Activated CD8-positive, alpha-beta T cell treated with anti-CD3 and anti-CD28 coated beads for 36 hours (primary cell): ENCODE measurements at regions not wholly inside any gene's neighbourhood (a gene's known extent, or its start where the extent isn't known, plus 50 kb on each side); places are given as distances from the start of the nearest gene placed in this dataset.

ENCODE experiments used
- ATAC-seq: fragments of 200-7000 bp; cut with Tn5 transposase; one replicate; pipeline ENCODE4 v1.10.0; 2021; ENCODE audit warnings: mild to moderate bottlenecking, moderate library complexity
- CTCF ChIA-PET: fragments of 350-600 bp; sonication (Branson Sonifier 250); formaldehyde crosslinking; loops from one replicate; lab custom pipeline; 2021; ENCODE audit warnings: antibody characterized with exemption; lab: Charles Lee
- POLR2A ChIA-PET: fragments of 350-600 bp; sonication (Branson Sonifier 250); formaldehyde crosslinking; loops from one replicate; lab custom pipeline; 2021; ENCODE audit warnings: antibody characterized with exemption; lab: Charles Lee
- DNase-seq: peaks from one replicate; pipeline ENCODE4 v3.0.0-alpha.2; 2020
- H3K27ac Mint-ChIP-seq: one replicate; pipeline ENCODE4 v1.8.0; 2021; ENCODE audit warnings: mild to moderate bottlenecking, mixed read lengths
- H3K27me3 Mint-ChIP-seq: one replicate; pipeline ENCODE4 v1.8.0; 2021; ENCODE audit warnings: mixed read lengths
- H3K36me3 Mint-ChIP-seq: one replicate; pipeline ENCODE4 v1.8.0; 2021; ENCODE audit warnings: low read depth, mixed read lengths
- H3K4me1 Mint-ChIP-seq: one replicate; pipeline ENCODE4 v1.8.0; 2021; ENCODE audit warnings: low read depth, mixed read lengths
- H3K4me3 Mint-ChIP-seq: one replicate; pipeline ENCODE4 v1.8.0; 2021; ENCODE audit warnings: mild to moderate bottlenecking, moderate library complexity, mixed read lengths
- H3K9me3 Mint-ChIP-seq: one replicate; pipeline ENCODE4 v1.8.0; 2021; ENCODE audit warnings: mixed read lengths
- intact Hi-C: fragments of 100-400 bp; cut with micrococcal nuclease; formaldehyde crosslinking; loops from one replicate; pipeline ENCODE4 v1.10.0; 2022
- TF ChIP-seq, protein P1 (sequence below): fragments of 200-600 bp; IDR thresholded peaks from one replicate; pipeline ENCODE4 v1.8.0; 2022; ENCODE audit warnings: antibody characterized with exemption, mild to moderate bottlenecking

DNA sequence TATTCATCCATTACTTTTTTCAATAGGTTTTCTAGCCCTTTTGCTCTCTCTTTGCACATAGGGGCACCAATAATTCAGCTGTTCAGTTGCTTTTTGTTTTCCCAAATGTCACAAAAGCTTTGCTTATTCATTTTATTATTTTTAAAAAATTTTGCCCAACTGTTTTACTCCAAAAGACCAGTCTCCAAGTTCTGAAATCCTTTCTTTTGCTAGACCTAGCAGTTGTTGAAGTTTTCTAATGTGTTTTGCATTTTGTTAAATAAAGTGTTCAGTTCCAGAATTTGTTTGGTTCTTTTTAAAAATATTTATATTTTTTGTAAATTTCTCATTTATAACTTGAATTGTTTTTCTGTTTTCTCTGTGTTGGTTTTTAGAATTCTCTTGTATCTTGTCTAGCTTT, 1227.3 kb downstream of the ROBO2 start:
- TF ChIP-seq, protein P1, sequence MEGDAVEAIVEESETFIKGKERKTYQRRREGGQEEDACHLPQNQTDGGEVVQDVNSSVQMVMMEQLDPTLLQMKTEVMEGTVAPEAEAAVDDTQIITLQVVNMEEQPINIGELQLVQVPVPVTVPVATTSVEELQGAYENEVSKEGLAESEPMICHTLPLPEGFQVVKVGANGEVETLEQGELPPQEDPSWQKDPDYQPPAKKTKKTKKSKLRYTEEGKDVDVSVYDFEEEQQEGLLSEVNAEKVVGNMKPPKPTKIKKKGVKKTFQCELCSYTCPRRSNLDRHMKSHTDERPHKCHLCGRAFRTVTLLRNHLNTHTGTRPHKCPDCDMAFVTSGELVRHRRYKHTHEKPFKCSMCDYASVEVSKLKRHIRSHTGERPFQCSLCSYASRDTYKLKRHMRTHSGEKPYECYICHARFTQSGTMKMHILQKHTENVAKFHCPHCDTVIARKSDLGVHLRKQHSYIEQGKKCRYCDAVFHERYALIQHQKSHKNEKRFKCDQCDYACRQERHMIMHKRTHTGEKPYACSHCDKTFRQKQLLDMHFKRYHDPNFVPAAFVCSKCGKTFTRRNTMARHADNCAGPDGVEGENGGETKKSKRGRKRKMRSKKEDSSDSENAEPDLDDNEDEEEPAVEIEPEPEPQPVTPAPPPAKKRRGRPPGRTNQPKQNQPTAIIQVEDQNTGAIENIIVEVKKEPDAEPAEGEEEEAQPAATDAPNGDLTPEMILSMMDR: no peak
- H3K36me3 Mint-ChIP-seq: no peaks in the 10 kb centered on the region
- DNase-seq: no peak
- H3K4me3 Mint-ChIP-seq: no peak overlapping the region
- no peak overlapping the region for H3K27ac Mint-ChIP-seq
- no peaks in the 10 kb centered on the region for H3K27me3 Mint-ChIP-seq
- CTCF ChIA-PET: interaction anchor here (1.2 kb wide), 1 partner anchor 21 kb away, joined by 3 read pairs; no protein-coding TSS in a partner anchor
- intact Hi-C loops: no loop called here
- ATAC-seq: no peak
- no peaks in the 10 kb centered on the region for H3K4me1 Mint-ChIP-seq
- peaks cover 17% of the 10 kb centered on the region for H3K9me3 Mint-ChIP-seq
- POLR2A ChIA-PET: no interaction called here

DNA sequence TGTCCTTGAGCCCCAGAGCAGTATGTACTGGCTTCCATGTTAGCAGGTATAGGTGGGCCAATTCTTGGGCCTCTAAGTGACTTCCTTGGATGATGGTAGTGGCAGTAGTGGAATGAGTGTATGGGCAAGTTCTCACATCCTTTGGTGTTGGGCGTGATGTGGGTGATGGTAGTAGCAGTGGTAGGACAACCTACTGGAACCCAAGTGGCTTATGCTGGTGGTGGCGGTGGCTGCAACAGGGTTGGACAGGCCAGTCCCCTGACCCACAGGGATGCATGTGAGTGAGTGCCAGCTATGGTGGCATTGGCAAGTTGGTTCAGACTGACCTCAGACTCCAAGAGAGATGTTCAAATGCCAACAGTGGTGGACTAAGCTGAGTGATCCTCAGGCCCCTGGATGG, 1228.2 kb downstream of the ROBO2 start:
- H3K9me3 Mint-ChIP-seq: peaks cover 17% of the 10 kb centered on the region
- ChIA-PET POLR2A (no interaction called here), CTCF (no interaction called here)
- H3K27me3 Mint-ChIP-seq: no peaks in the 10 kb centered on the region
- no peak overlapping the region for H3K27ac Mint-ChIP-seq
- TF ChIP-seq, protein P1: no peak
- intact Hi-C loops: no loop called here
- H3K36me3 Mint-ChIP-seq: no peaks in the 10 kb centered on the region
- no peak overlapping the region for H3K4me3 Mint-ChIP-seq
- no peaks in the 10 kb centered on the region for H3K4me1 Mint-ChIP-seq
- no peak for DNase-seq
- no peak for ATAC-seq

DNA sequence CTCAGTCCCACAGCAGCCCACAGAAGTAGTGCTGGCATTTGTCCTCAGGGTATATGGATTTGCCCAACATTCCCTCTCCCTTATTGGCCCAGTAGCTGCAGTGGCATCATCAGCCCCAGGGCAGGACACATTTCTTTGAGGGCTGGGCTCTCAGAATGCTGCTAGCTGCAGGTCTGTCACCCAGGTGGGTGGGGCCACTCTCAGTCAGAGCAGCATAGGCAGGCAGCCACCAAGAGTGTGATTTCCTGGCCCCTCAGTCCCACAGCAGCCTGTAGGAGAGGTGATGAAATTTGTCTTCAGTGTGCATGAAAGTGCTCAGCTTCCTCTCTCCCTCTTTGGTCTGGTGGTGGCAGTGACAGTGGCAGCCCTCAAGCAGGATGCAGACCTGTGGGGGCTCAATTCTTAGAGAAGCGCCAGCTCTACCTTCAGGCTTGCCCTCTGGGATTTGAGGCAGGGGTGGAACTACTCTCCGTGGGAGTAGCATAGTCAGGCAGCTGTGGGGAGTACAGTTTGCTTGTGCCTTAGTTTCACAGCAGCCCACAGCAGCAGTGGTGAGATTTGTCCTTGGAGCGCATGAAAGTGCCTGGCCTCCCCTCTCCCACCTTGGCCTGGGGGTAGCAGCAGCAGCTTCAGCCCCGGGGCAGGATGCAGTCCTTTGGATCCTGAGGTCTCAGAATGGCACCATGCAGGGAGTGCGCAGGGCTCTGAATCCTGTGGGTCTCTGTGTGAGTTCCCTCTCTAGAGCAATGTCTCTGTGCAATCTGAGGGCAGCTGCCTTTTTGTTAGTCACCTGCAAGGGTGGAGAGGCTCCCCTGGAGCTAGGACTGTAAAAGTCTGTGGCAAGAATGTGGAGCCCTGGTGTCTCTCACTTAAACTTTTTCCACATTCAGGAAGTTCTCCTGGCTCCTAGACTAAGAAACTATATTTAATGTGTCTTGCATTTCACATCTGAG, 1229.1 kb downstream of the ROBO2 start:
- intact Hi-C loops: no loop called here
- DNase-seq (no peak), ATAC-seq (no peak)
- CTCF ChIA-PET: no interaction called here
- Mint-ChIP-seq H3K4me3 (no peak overlapping the region), H3K27me3 (no peaks in the 10 kb centered on the region), H3K4me1 (no peaks in the 10 kb centered on the region), H3K36me3 (no peaks in the 10 kb centered on the region), H3K27ac (no peak overlapping the region), H3K9me3 (peaks cover 17% of the 10 kb centered on the region)
- TF ChIP-seq, protein P1: no peak
- POLR2A ChIA-PET: no interaction called here

DNA sequence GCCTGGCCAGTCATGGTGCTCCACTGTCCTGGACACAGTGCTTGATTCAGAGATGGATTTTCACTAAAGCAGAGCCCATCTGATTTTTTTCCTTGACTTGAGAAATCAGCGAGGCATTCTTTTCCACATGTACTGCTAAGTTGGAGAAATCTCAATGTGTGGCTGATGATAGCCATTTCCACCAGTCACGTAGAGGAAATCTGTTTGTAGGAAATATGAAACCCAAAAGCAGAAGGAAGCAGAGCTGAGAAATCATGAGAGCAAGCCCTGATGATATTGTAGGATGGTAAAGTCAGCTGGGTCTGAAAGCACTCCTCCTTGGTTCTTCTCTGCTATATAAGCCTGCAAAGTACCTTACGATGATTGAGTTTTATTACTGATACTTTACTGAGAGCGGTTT, 1233.4 kb downstream of the ROBO2 start:
- H3K4me3 Mint-ChIP-seq: no peak overlapping the region
- no peaks in the 10 kb centered on the region for H3K36me3 Mint-ChIP-seq
- TF ChIP-seq, protein P1: no peak
- intact Hi-C loops: no loop called here
- H3K9me3 Mint-ChIP-seq: peaks cover 5% of the 10 kb centered on the region
- CTCF ChIA-PET: no interaction called here
- H3K27ac Mint-ChIP-seq: no peak overlapping the region
- ATAC-seq (no peak), DNase-seq (no peak)
- H3K27me3 Mint-ChIP-seq: no peaks in the 10 kb centered on the region
- H3K4me1 Mint-ChIP-seq: no peaks in the 10 kb centered on the region
- POLR2A ChIA-PET: no interaction called here

DNA sequence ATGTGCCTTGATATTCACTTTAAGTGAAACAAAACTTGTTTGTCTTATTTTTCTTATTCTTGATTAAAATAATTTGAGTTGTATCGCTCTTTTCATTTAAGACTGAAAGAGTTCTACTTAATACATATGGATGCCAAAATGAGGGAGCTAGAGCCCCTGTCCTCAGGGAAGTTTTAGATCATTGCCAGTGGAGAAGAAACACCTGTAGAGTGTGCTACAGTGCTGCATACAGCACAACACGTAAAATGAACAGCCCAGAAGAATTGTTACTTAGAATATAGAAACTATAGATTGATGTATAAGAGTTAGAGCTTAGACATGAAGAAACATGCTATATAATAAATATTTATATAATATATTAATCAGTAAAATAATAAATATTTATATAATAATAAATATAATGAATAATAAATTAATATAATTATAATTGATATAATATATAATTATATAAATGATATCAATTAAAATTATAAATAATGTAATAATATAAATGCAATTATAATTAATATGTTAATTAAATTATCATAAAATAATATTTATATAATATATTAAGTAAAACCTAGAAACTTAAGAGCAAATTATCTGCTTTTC, 1234.7 kb downstream of the ROBO2 start:
- intact Hi-C loops: no loop called here
- Mint-ChIP-seq H3K27me3 (no peaks in the 10 kb centered on the region), H3K36me3 (no peaks in the 10 kb centered on the region), H3K27ac (no peak overlapping the region), H3K4me3 (no peak overlapping the region), H3K4me1 (no peaks in the 10 kb centered on the region), H3K9me3 (peaks cover 5% of the 10 kb centered on the region)
- TF ChIP-seq, protein P1: no peak
- ATAC-seq (no peak), DNase-seq (no peak)
- ChIA-PET POLR2A (no interaction called here), CTCF (no interaction called here)
